Renal pelvis (tissue), 1 donor: ENCODE measurements at regions not wholly inside any gene's neighbourhood (a gene's known extent, or its start where the extent isn't known, plus 50 kb on each side); places are given as distances from the start of the nearest gene placed in this dataset.

Experiments used
- DNase-seq: peaks from one replicate; pipeline ENCODE4 v3.0.0-alpha.2; 2013

DNA sequence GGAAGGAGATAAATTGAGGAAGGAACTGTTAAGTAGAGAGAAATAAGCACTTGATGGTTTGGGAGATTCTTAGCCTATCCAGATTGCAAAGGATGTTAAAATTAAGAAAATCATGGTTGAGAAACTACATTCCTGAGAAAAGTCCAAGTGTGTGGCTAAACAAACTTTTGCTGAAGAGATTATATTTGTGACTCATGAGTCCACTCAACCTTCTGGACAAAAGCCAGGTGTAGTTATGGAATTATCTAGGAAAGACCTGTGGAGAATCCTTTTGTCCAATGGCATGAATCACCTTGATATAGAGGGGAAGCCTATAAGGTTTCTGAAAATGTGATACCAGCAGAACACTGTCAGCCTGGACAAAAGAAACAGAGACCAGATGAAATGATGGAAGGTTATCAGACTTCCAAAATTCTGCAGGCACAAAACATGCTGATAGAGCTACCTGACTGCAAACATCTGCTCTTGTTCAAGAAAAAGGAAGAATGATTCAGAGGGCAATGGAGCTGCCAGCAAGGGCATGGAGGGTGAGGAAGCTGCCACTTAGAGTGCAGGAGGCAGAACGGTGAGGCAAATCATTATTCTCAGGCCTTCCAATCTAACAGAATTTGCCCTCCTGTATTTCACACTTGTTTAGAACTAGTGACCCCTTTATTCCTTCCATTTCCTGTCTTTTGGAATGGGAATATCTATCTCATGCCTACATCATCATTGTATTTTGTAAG, 300.6 kb upstream of the PRMT6 start:
- no peak for DNase-seq

DNA sequence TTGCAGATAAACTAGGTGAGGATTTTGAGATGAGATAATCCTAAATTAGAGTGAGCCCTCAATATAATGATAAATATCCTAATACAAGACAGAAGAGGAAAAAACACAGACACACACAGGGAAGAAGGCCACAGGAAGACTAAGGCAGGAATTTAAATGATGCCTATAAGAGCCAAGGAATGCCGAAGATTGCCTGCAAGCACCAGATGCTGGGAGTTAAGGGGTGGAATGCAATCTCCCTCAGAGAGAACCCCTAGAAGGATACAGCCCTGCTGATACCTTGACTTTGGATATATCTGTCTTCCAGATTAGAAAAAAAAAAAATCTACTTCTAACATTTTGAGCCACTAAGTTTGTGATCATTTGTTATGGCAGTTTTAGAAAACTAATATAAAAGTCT, 299.7 kb upstream of the PRMT6 start:
- no peak for DNase-seq

DNA sequence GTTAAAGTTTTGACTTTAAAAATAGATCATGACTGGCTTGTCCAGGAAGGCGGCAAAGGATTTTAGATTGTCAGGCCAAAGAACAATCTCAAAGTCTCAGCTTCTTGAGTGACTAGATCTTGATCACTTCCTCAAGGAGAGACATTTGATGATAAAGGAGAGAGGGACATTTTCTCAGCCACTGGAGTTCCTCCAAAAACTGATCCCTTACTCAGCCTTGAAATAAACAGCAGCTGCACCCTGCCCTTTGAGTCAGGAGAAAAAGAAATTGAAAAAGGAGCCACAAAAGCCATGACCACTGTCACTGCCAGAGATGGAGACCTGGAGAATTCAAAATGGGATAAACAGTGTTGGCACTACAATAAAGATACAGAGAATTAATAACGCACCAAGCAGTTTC, 288.4 kb upstream of the PRMT6 start:
- no peak for DNase-seq

DNA sequence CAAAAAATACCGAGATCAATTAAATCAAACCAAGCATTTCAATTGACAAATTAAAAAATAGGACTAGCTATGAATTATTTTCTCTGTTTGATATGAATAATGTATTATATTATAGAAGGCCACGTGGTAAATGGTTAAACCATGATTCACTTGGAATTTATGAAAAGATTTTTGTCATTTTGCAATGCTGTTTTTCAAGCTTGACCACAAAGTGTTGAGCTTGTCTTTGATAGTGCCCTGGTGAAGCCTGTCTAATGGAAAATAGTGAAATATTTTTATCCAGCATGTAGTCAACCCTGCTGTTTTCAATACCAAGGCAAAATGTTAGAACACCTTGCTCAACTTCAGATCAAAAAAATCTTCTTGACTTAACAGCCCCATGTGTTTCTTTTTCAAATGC, 288.0 kb upstream of the PRMT6 start:
- no peak for DNase-seq

DNA sequence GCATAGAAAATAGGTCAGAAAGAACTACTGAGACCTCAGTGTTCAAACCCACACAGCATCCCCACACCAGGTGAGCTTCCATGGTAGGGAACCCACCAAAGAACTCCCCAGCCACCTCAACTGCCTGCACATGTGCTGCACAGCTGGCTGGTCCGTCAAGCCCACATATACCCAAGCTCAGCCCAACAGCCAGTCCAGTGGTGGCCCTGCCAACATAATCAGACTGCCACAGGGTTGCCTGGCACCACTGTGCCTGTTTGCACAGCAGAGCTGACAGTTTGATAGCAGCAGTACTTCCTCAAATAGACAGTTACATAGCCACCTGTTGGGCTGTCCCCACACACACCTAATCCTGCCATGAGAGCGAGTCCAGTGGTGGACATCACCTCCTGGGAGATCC, 283.3 kb upstream of the PRMT6 start:
- no peak for DNase-seq

DNA sequence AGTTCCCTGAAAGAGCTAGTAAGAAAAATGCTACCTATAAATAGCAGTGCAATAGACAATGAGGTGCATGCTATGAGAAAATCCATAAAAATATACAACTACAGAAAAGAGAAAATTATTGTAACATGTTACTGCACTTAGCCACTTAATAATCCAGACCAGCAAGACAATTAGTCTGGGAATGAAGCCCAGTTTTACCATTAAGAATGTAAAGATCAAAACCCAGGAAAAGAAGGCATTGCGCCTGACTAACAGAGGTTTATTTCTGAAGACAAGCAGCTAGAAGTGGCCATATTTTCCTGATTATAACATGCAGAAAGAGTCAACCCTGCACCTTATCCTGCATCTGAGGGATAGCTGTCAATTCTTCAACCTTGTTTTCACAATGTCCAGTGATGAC, 276.4 kb upstream of the PRMT6 start:
- DNase-seq, result no peak

DNA sequence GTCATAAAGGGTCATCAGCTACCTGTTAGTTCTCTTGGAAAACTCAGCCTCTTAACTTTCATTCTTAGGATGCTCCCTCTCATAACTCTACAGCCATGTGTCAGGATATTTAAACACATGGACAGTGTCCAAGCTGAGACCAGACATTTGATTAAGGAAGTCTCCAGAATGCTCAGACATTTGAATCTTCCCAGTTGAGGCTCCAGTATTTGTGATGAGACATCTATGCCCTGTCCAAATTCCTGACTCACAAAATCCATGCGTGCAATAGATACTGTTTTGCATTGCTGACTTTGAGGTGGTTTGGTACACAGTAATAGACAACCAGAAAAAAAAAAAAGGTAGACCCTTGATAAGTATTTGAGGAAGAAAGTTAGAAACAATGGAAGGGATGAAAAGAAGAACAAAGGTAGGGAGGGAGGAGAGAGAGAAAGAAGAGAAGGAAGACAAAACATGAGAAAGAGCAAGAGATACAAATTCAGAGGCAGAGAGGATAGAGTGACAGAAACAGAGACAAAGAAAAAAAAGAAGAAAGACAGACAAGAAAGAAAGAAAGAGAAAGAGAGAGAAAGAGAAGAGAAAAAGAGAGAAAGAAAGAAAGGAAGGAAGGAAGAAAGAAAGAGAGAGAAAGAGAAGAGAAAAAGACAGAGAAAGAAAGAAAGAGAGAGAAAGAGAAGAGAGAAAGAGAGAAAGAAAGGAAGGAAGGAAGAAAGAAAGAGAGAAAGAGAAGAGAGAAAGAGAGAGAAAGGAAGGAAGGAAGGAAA, 275.5 kb upstream of the PRMT6 start:
- no peak for DNase-seq

DNA sequence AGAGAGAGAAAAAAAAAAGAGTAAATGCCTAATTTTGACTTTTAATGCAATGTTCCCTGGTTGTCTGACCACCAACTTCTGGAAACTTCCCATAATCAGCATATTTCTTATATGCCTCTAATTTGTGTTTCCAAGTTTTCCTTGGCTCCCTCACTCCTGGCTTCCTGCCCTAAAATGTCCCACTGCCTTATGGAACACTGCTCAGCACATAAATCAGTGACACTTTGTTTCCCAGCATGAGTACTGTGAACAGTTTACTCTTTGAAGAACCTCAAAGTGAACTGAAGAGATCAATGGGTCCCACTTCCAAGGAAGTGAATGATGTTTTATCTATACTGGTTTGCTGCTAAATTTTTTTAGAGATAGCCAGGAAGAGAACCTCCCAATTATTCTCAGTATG, 271.3 kb upstream of the PRMT6 start:
- DNase-seq, result peak; percentile 19

DNA sequence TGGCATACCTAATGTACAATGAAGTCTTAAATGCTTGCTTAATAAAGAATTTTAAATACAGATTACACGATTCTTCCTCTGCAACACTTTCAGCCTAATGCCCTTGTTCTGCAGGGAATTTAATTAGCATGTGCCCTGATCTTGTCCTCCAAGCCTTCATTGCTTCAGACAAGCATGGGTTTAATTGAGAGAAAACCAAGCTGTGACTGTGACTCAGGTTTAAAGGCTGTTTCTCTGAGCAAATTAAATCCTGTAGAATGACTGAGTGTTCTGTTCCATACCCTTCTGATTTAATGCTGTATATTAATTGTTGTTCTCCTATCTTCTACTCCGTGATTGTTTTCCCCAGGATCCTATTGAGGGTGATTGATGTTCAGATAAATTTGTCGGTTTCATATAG, 269.0 kb upstream of the PRMT6 start:
- no peak for DNase-seq

DNA sequence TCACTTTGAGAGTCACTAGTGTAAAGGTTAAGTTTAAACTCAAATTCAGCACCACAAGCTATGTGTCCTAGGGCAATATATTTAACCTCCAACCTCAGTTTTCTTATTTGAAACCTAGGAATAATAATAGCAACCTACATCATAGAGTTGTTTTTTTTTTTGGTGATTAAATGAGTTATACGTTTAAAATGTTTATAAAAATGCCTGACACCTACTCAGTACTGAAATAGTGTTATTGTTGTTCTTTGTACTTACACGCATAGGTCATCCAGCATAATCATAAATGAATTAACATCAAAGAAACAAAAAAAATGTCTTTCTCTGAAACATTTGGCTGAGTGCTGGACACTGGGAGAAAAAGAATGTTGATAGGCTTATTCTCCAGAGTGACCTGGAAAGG, 266.8 kb upstream of the PRMT6 start:
- no peak for DNase-seq

DNA sequence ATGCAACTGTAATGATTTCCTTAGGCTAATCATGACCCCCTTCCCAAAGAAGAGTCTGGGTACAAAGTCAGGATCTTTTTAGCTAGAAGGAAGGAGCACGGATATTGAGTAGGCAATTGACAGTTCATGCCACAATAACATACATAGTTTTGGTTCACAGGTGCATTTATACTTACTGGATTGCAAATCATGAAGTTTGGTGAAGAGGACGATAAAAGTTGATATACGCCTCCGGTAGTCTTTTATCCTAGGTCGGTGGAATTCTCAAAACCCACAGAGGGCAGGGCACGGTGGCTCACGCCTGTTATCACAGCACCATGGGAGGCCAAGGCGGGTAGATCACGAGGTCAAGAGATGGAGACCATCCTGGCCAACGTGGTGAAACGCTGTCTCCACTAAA, 265.4 kb upstream of the PRMT6 start:
- DNase-seq, result no peak

DNA sequence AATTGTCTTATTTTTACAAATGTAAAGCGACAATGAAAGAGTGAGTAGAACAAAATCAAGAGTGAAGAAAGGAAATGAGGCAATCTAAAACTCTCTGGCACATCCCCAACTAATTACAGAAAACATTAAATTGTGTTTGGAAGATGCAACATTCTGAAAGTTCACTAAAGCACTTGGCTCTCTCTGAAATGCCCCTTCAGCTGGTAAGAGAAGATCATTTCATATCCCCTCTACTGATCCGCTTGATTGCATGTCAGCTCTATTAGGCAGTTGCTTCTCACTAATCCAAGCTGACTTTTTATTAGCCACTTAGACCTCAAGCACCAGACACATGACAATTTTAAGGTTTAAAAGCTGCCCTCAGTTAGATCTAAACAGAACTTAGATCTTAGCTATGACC, 262.8 kb upstream of the PRMT6 start:
- DNase-seq, result no peak

DNA sequence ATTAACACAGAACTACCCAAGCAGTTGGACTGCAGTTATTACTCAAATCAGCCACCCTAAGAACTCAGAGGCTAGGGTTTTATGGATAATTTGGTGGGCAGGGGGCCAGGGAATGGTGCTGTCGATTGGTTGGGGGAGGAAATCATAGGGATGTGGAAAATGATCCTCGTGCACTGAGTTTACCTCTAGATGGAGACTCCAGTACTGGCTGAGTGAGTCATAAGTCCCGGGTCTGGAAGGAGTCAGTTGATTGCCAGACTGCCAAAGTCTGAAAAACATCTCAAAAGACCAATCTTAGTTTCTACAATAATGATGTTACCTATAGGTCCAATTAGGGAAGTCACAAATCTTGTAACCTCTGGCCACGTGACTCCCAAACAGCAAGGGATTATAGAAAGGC, 257.5 kb upstream of the PRMT6 start:
- DNase-seq, result no peak

DNA sequence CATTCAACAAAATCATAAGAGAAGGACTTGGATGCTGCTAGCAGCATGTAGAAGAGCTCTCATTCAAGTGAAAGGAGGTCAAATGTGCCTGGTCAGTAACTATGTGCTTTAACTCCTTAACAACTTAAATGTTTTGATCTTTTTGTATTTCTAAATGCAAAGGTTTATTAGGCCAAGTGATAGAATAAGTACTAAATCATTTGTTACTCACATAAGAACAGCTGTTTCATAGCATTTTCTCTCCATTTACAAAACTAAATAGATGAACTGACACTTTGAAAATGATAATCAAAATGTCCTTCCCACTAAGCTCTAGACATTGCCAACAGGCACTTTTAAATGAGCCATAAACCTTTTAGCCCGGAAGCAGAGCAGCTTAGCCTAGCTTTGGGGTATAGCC, 254.3 kb upstream of the PRMT6 start:
- DNase-seq, result no peak

DNA sequence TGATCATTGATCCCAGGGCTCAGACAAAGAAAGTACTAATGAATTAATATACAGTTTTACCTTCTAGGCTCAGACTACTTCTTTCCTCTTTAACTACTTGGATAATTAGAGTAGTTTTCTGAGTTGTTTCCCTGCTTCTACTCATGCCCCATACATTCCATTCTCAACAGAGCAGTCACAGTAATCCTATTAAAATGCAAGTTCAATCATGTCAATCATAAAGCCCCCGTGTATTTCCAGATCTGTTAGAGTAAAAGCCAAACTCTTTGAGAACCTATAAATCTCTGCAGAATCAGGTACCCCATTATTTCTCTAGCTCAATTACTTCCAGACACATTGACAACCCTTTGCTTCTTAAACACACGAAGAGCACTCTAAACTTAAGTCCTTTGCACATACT, 242.1 kb upstream of the PRMT6 start:
- DNase-seq, result no peak

DNA sequence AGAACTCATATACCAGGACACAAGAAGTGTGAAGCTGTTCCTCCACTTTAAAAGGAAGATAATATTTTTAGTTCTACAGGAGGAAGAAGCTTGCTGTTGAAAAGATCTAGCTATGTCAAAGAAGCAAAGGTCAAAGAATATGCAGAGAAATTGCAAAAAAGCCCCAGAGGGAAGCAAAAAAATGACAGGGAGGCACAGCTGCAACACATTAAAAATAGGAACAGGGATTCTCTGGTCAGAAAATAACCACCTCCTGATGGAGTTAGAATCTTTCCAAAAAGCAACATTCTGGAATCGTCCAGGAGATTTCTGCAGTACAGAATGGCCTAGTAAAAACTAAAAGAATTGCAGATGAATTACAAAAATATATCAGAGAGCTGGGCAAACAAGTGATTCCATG, 238.9 kb upstream of the PRMT6 start:
- DNase-seq, result no peak

DNA sequence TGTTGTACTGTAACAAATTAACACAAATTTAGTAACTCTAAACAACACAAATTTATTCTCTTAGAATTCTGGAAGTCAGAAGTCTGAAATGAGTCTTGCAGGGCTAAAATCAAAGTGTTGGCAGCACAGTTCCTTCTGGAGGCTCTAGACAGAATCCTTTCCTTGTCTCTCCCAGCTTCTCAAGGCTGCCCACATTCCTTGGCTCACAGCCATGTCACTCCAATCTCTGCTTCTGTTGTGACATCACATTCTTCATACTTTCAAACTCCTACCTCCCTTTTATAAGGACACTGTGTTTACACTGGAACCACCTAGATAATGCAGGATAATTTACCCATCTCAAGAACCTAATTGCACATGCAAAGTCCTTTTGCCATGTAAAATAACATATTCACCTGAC, 225.0 kb upstream of the PRMT6 start:
- DNase-seq, result no peak

DNA sequence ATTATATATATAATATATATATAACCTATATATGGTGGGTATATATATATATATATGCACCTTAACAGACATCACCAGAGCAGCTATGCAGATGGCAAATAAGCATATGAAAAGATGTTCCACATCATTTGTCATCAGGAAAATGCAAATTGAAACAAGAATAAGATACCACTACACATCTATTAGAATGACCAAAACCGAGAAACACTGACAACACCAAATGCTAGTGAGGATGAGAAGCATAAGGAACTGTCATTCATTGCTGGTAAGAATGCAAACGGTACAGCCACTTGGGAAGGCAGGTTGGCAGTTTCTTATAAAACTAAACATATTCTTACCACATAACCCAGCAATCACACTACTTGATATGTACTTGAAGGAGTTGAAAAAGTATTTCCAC, 219.8 kb upstream of the PRMT6 start:
- no peak for DNase-seq

DNA sequence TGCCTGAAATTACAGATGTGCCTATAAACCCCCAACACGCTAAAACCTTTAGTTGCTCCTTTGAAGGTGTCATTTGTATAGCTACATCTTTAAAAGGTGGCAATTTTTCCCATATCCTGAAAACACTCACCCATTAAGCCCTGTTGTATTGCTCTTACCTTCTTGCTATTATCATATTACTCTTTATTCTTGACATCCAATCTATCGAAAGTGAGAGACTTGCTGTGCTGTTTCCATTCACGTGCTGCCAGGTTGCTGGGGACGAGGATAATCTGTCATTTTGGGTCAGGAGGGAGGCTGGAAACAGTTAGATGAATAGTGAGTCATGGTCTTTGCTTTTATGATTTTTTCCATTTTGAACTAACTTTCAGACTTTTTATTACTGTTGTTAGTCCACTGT, 213.0 kb upstream of the PRMT6 start:
- DNase-seq, result no peak

DNA sequence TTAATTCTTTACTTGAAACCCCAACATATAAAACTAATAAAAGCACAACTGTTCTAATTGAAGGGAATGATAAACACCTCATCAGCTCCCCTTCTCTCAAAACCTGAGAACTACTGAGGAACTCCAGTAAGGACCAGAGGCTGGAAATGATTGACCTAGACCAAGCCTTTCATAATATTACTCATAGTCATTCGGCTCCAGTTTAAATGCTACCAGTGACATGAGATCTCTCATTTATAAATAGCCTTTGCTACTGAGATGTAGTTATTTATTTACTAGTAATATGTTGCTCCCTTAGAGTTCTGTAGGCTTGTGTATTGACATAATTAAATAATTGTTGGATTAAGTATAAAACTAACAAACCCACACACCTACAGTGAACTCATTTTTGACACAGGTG, 209.8 kb upstream of the PRMT6 start:
- no peak for DNase-seq

DNA sequence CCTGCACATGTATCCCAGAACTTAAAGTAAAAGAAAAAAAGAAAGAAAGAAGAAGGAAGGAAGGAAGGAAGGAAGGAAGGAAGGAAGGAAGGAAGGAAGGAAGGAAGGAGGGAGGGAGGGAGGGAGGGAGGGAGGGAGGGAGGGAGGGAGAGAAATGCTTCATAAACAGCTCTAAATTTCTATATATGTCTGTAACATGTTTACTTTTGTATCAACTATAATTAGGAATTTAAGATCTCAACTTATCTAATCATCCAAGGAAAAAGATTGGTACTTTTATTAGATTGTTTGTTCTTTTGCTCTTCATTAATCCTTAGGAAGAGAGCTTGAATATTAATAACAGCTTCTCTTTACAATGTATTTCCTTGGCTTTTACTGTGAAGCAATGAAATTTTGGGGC, 195.4 kb upstream of the PRMT6 start:
- no peak for DNase-seq

DNA sequence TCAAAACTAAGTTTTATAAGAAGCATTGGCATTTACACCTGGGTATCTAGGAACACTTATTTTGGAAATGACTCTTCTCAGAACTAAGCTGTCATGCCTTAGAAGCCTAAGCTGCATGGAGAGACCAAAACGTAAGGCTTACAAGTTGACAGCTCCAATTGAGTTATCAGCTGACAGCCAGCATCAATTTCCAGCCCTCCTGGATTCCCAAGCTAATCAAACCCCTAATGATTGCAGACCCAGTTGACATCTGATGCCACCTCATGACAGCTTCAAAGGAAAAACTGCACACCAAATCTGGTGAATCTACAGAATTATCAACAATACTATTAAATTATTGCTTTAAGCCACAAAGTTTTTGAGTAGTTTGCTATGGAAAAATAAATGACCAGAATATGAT, 187.6 kb upstream of the PRMT6 start:
- no peak for DNase-seq

DNA sequence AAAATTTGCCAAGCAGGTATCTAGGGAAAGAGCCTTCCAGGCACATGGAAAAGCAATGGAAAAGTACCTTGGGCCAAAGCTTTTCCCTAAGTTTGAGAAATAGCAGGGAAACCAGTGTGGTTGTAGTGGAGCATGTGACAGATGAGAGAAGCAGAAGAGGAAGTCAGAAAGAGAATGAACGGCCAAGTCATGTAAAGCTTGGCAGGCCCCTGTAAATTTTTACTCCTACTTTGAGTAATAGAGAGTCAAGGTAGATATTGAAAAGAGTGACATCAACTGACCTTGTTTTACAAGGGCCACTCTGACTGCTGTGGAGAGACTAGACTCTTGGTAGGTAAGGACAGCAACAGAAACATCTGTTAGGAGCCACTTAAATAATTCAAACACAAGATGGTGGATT, 180.9 kb upstream of the PRMT6 start:
- DNase-seq, result no peak

DNA sequence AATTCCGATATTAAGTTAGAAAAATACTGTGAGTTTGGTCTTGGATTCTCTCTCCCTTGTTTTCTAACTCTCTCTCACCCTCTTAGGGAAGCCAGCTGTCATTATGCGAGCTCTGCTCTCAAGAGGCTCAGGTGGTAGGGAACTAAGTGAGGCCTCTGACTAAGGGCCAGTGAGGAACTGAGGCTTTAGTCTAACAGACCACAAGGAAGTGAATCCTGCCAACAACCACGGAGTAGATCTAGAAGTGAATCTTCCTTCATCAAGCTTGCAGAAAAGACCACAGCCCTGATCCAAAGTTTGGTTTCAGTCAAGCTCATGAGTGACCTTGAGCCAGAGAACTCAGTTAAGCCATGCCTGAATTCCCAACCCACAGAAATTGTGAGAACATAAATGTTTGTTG, 180.1 kb upstream of the PRMT6 start:
- DNase-seq, result no peak
